B cell (primary cell): ENCODE measurements at regions not wholly inside any gene's neighbourhood (a gene's known extent, or its start where the extent isn't known, plus 50 kb on each side); places are given as distances from the start of the nearest gene placed in this dataset.

Experiments
- ATAC-seq: fragments of 200-7000 bp; cut with Tn5 transposase; one replicate; pipeline ENCODE4 v1.10.0; 2021; ENCODE audit warnings: low read depth, mild to moderate bottlenecking, moderate number of reproducible peaks, moderate library complexity
- CTCF ChIA-PET: fragments of 350-600 bp; sonication (Branson Sonifier 250); formaldehyde crosslinking; loops from one replicate; lab custom pipeline; 2021; ENCODE audit warnings: antibody characterized with exemption, inconsistent platforms; lab: Charles Lee
- POLR2A ChIA-PET: fragments of 350-600 bp; sonication (Branson Sonifier 250); formaldehyde crosslinking; loops from one replicate; lab custom pipeline; 2021; ENCODE audit warnings: antibody characterized with exemption; lab: Charles Lee
- DNase-seq: peaks from one replicate; pipeline ENCODE4 v3.0.0; 2013
- H2AFZ ChIP-seq: 2 replicates; pipeline ENCODE4 v1.6.1; 2012; ENCODE audit warnings: mild to moderate bottlenecking, low read depth, low read length; ENCODE audit not compliant: insufficient read depth, poor library complexity, severe bottlenecking
- H3K27ac ChIP-seq, 2 donors: 1 replicate in 1 of 2; 2 replicates in 1 of 2; pipeline ENCODE4 v1.5.1; 2012 to 2013; ENCODE audit warnings: low read length in 2 of 2, mild to moderate bottlenecking in 2 of 2, moderate library complexity in 1 of 2
- H3K27me3 ChIP-seq, 4 experiments: fragments of 200-600 bp in 1 of 4; sonication (generic) in 1 of 4; replicated peaks in 1 of 4; 1 replicate in 2 of 4; 2 replicates in 2 of 4; pipeline versions ENCODE4 v1.6.1 to v1.7.0; 2013 to 2016; ENCODE audit warnings: low read length in 3 of 4, mild to moderate bottlenecking in 2 of 4, mixed read lengths in 1 of 4, moderate library complexity in 1 of 4; ENCODE audit not compliant: insufficient read depth in 4 of 4, control insufficient read depth in 3 of 4; ENCODE audit errors: control extremely low read depth in 1 of 4
- H3K36me3 ChIP-seq, 2 experiments: replicated peaks in 1 of 2; 1 replicate in 1 of 2; 2 replicates in 1 of 2; pipeline versions ENCODE4 v1.6.1 to v1.7.1; 2013; ENCODE audit warnings: low read length in 1 of 2; ENCODE audit not compliant: insufficient read depth in 2 of 2, control insufficient read depth in 1 of 2; ENCODE audit errors: control extremely low read depth in 1 of 2, extremely low read depth in 1 of 2
- H3K4me1 ChIP-seq, 2 donors: fragments of 200-600 bp in 1 of 2; sonication (generic) in 1 of 2; 1 replicate in 1 of 2; 2 replicates in 1 of 2; pipeline versions ENCODE4 v1.5.1 to v1.6.1; 2013 to 2017; ENCODE audit warnings: low read length in 2 of 2; ENCODE audit not compliant: control insufficient read depth in 2 of 2, insufficient read depth in 2 of 2
- H3K4me2 ChIP-seq: replicated peaks from 2 replicates; pipeline ENCODE3; 2012; ENCODE audit warnings: mild to moderate bottlenecking, low read depth, low read length; ENCODE audit not compliant: poor library complexity, severe bottlenecking
- H3K4me3 ChIP-seq, 5 experiments: fragments of 200-600 bp in 1 of 5; sonication (generic) in 1 of 5; 1 replicate in 3 of 5; 2 replicates in 2 of 5; pipeline versions ENCODE4 v1.5.1 to v1.7.0; 2011 to 2016; ENCODE audit warnings: low read length in 4 of 5, mild to moderate bottlenecking in 4 of 5, low read depth in 2 of 5, control low read depth in 1 of 5, moderate library complexity in 1 of 5; ENCODE audit not compliant: insufficient read depth in 1 of 5; ENCODE audit errors: control extremely low read depth in 1 of 5, extremely low read depth in 1 of 5
- H3K79me2 ChIP-seq: fragments of 200-600 bp; sonication (generic); one replicate; pipeline ENCODE4 v1.6.0; 2016; ENCODE audit warnings: low read length; ENCODE audit not compliant: control insufficient read depth, insufficient read depth
- H3K9ac ChIP-seq: fragments of 200-600 bp; sonication (generic); 2 replicates; pipeline ENCODE4 v1.6.1; 2017; ENCODE audit warnings: mild to moderate bottlenecking, low read length, moderate library complexity
- H3K9me3 ChIP-seq, 3 donors: one replicate each; pipeline versions ENCODE4 v1.6.1 to v1.7.1; 2013; ENCODE audit warnings: low read length in 2 of 3; ENCODE audit not compliant: control insufficient read depth in 2 of 3, insufficient read depth in 1 of 3; ENCODE audit errors: control extremely low read depth in 1 of 3
- H4K20me1 ChIP-seq: 2 replicates; pipeline ENCODE4 v1.6.0; 2012; ENCODE audit warnings: mild to moderate bottlenecking, low read length; ENCODE audit not compliant: insufficient read depth, control insufficient read depth, poor library complexity, severe bottlenecking
- H3K27ac Mint-ChIP-seq: one replicate; pipeline ENCODE4 v1.8.0; 2021; ENCODE audit warnings: mixed read lengths
- H3K27me3 Mint-ChIP-seq: one replicate; pipeline ENCODE4 v1.8.0; 2021; ENCODE audit warnings: mixed read lengths
- H3K4me1 Mint-ChIP-seq: one replicate; pipeline ENCODE4 v1.8.0; 2021; ENCODE audit warnings: mixed read lengths
- H3K4me3 Mint-ChIP-seq: one replicate; pipeline ENCODE4 v1.8.0; 2021; ENCODE audit warnings: mixed read lengths
- H3K9me3 Mint-ChIP-seq: one replicate; pipeline ENCODE4 v1.8.0; 2022; ENCODE audit warnings: mixed read lengths; ENCODE audit not compliant: insufficient read depth
- CTCF ChIP-seq: fragments of 200-600 bp; IDR thresholded peaks from one replicate; pipeline ENCODE4 v1.8.0; 2022; ENCODE audit warnings: antibody characterized with exemption, mild to moderate bottlenecking
- EZH2 ChIP-seq: IDR thresholded peaks from 2 replicates; pipeline ENCODE4 v1.6.1; 2012; ENCODE audit warnings: borderline replicate concordance, low read depth, mild to moderate bottlenecking, moderate library complexity, low read length; ENCODE audit not compliant: insufficient read depth, poor library complexity, severe bottlenecking
- WGBS: methylation state at CpG from one replicate; pipeline ENCODE4 v1.1.5; 2013; ENCODE audit warnings: missing lambda C conversion rate; ENCODE audit not compliant: insufficient coverage; 5-methylcytosine and 5-hydroxymethylcytosine counted together
- intact Hi-C: fragments of 100-400 bp; cut with micrococcal nuclease; formaldehyde crosslinking; loops from one replicate; pipeline ENCODE4 v1.10.0; 2022

GRCh38 chr13:107969546-107969945 lies 245.8 kb downstream of the LIG4 start:
- Histone ChIP-seq H3K36me3 (no peaks in the 10 kb centered on the region), H4K20me1 (no peaks in the 10 kb centered on the region), H3K27ac (no peak overlapping the region), H3K4me1 (no peaks in the 10 kb centered on the region), H3K9ac (no peak overlapping the region), H3K4me3 (no peak overlapping the region), H3K4me2 (no peak overlapping the region), H3K79me2 (no peaks in the 10 kb centered on the region), H3K9me3 (no peaks in the 10 kb centered on the region), H2AFZ (no peak overlapping the region), H3K27me3 (no peaks in the 10 kb centered on the region)
- Mint-ChIP-seq H3K27me3 (no peaks in the 10 kb centered on the region), H3K27ac (no peak overlapping the region), H3K9me3 (peaks cover 2% of the 10 kb centered on the region), H3K4me3 (no peak overlapping the region), H3K4me1 (no peaks in the 10 kb centered on the region)
- POLR2A ChIA-PET: no interaction called here
- DNase-seq: no peak
- ATAC-seq: no peak
- no CpG with 5 or more reads among the region's 1 CpG for WGBS
- CTCF ChIA-PET: no interaction called here
- intact Hi-C loops: no loop called here
- TF ChIP-seq EZH2: no peak
- TF ChIP-seq CTCF: no peak

- no CpG with 5 or more reads among the region's 1 CpG for WGBS
- POLR2A ChIA-PET: no interaction called here
Measured at GRCh38 chr13:107968470-107968869, 246.9 kb downstream of the LIG4 start.

More at GRCh38 chr13:107968470-107968869, 246.9 kb downstream of the LIG4 start:
- CTCF ChIA-PET: no interaction called here
- ATAC-seq (no peak), DNase-seq (no peak)
- TF ChIP-seq CTCF (no peak), EZH2 (no peak)
- Mint-ChIP-seq H3K27me3 (no peaks in the 10 kb centered on the region), H3K27ac (no peak overlapping the region), H3K9me3 (peaks cover 2% of the 10 kb centered on the region), H3K4me1 (no peaks in the 10 kb centered on the region), H3K4me3 (no peak overlapping the region)
- Histone ChIP-seq H3K9ac (no peak overlapping the region), H3K4me1 (no peaks in the 10 kb centered on the region), H4K20me1 (no peaks in the 10 kb centered on the region), H2AFZ (no peak overlapping the region), H3K9me3 (no peaks in the 10 kb centered on the region), H3K36me3 (no peaks in the 10 kb centered on the region), H3K4me3 (no peak overlapping the region), H3K79me2 (no peaks in the 10 kb centered on the region), H3K4me2 (no peak overlapping the region), H3K27ac (no peak overlapping the region), H3K27me3 (no peaks in the 10 kb centered on the region)
- intact Hi-C loops: no loop called here
